RWPE1 (cell line): ENCODE measurements at regions not wholly inside any gene's neighbourhood (a gene's known extent, or its start where the extent isn't known, plus 50 kb on each side); places are given as distances from the start of the nearest gene placed in this dataset.

ENCODE experiments used
- CTCF ChIA-PET: fragments of 350-600 bp; sonication (Branson Sonifier 250); formaldehyde crosslinking; extraction: SDS; loops from one replicate; lab custom pipeline; 2021; lab: Yijun Ruan, JAX
- POLR2A ChIA-PET: fragments of 400-600 bp; formaldehyde crosslinking; extraction: SDS; loops from one replicate; lab custom pipeline; 2020; ENCODE audit warnings: antibody characterized with exemption; ENCODE audit not compliant: low non-redundant PET; lab: Yijun Ruan, JAX
- DNase-seq: peaks from one replicate; pipeline ENCODE4 v3.0.0; 2012; ENCODE audit warnings: low spot score
- H3K27ac ChIP-seq: fragments of 450-650 bp; 2 replicates; pipeline ENCODE4 v1.5.1; 2017
- CTCF ChIP-seq: fragments of 450-650 bp; conservative IDR thresholded peaks from 2 replicates; pipeline ENCODE4 v1.5.1; 2017; ENCODE audit warnings: low read depth, mild to moderate bottlenecking

GRCh38 chr9:96183751-96184150 is 118.2 kb downstream of the HSD17B3 start:
- no peak for DNase-seq
- H3K27ac ChIP-seq: no peak overlapping the region
- TF ChIP-seq CTCF: no peak
- ChIA-PET CTCF (no interaction called here), POLR2A (no interaction called here)

GRCh38 chr9:96178153-96178552 is 123.8 kb downstream of the HSD17B3 start:
- ChIA-PET CTCF (interaction anchor here (0.6 kb wide), 1 partner anchor 415 kb away, joined by 3 read pairs; no protein-coding TSS in a partner anchor), POLR2A (no interaction called here)
- TF ChIP-seq CTCF: no peak
- DNase-seq: no peak
- no peak overlapping the region for H3K27ac ChIP-seq

GRCh38 chr9:96177719-96178028 is 124.3 kb downstream of the HSD17B3 start:
- ChIA-PET CTCF (interaction anchor here (0.6 to 0.7 kb wide), 4 partner anchors 56 to 889 kb away, joined by 3 to 9 read pairs (median 4); no protein-coding TSS in a partner anchor), POLR2A (no interaction called here)
- no peak for DNase-seq
- no peak overlapping the region for H3K27ac ChIP-seq
- no peak for TF ChIP-seq CTCF

- POLR2A ChIA-PET: no interaction called here
- DNase-seq: no peak
- no peak overlapping the region for H3K27ac ChIP-seq
- CTCF ChIA-PET: interaction anchor here (0.5 to 0.7 kb wide), 4 partner anchors 56 to 888 kb away, joined by 4 to 9 read pairs (median 4); no protein-coding TSS in a partner anchor
- no peak for TF ChIP-seq CTCF
Measured at GRCh38 chr9:96177005-96177718, 124.8 kb downstream of the HSD17B3 start.

- ChIA-PET CTCF (interaction anchor here (0.9 to 1.5 kb wide), 2 partner anchors 42 to 151 kb away, joined by 3 to 6 read pairs; no protein-coding TSS in a partner anchor), POLR2A (no interaction called here)
- no peak overlapping the region for H3K27ac ChIP-seq
- DNase-seq: no peak
- no peak for TF ChIP-seq CTCF
Measured at GRCh38 chr9:96175796-96176195, 126.2 kb downstream of the HSD17B3 start.

- no peak for DNase-seq
- ChIA-PET POLR2A (no interaction called here), CTCF (interaction anchor here (0.8 to 1.5 kb wide), 2 partner anchors 43 to 53 kb away, joined by 3 to 6 read pairs; no protein-coding TSS in a partner anchor)
- no peak overlapping the region for H3K27ac ChIP-seq
- TF ChIP-seq CTCF: no peak
Measured at GRCh38 chr9:96175001-96175400, 127.0 kb downstream of the HSD17B3 start.
